ENCODE measurements at regions not wholly inside any gene's neighbourhood (a gene's known extent, or its start where the extent isn't known, plus 50 kb on each side); places are given as distances from the start of the nearest gene placed in this dataset.
A peak's percentile ranks its signal among the peaks of the same experiment; 100 is the strongest.

DNA sequence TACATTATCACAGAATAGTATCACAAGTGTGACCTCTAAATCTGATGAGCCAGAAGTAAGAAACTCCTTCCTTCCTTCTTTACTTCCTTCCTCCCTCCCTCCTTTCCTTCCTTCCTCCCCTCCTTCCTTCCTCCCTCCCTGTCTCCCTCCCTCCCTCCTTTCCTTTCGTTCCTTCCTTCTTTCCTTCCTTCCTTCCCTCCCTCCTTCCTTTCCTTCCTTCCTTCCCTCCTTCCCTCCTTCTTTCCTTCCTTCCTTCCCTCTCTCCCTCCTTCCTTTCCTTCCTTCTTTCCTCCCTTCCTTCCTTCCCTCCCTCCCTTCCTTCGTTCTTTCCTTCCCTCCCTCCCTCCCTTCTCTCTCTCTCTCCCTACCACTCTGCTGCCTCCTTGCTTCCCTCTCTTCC lies 359.2 kb downstream of the OSR1 start:
- CTCF ChIA-PET: no interaction called here
- BruUV-seq (replicated peaks): no TSS peak
- no peak overlapping the region for H2BK15ac ChIP-seq (ENCODE audit: low read depth, low read length)
- no peak overlapping the region for H3K4me2 ChIP-seq (ENCODE audit: low read depth, low read length)
- no peaks in the 10 kb centered on the region for H4K20me1 ChIP-seq (ENCODE audit: insufficient read depth, low read length)
- H3K4me3 ChIP-seq (ENCODE audit: insufficient read depth, low read depth, low read length): no peak overlapping the region
- POLR2A ChIA-PET (ENCODE audit: unreplicated experiment): no interaction called here
- H2BK120ac ChIP-seq (ENCODE audit: low read depth, low read length): no peak overlapping the region
- DNase-seq (no peak), ATAC-seq (ENCODE audit: low read depth) (no peak)
- H2AK9ac ChIP-seq (replicated peaks; ENCODE audit: low read depth, low read length, poor library complexity): no peak overlapping the region
- 89% methylated on average over 2 of the region's 2 CpGs; no CpG with 5 or more reads in 1 of the 2 experiments for WGBS, 2 experiments (ENCODE audit: extremely low coverage in 2 of 2, insufficient read length in 1 of 2)
- H3K79me1 ChIP-seq (ENCODE audit: low read depth in 1 of 2, low read length in 2 of 2): no peaks in the 10 kb centered on the region
- peaks cover 2% of the 10 kb centered on the region; the same call in 1 of the 2 replicates for H3K4me1 ChIP-seq (ENCODE audit: control insufficient read depth, insufficient read depth, low read length)
- H3K18ac ChIP-seq (ENCODE audit: low read depth, low read length): no peak overlapping the region
- H2AK5ac ChIP-seq (ENCODE audit: low read depth, low read length): peak overlapping the region; percentile 52; the same call in 1 of the 2 replicates
- no peak overlapping the region for H3K4ac ChIP-seq (ENCODE audit: low read depth, low read length)
- no peak overlapping the region for H2BK20ac ChIP-seq (ENCODE audit: low read depth, low read length)
- H3K23ac ChIP-seq (ENCODE audit: low read depth, low read length): no peak overlapping the region
- H4K8ac ChIP-seq (ENCODE audit: low read depth in 2 of 2, low read length in 2 of 2): no peak overlapping the region
- no peak overlapping the region for H3K27ac ChIP-seq (ENCODE audit: insufficient read depth, low read length)
- H3K9me1 ChIP-seq (ENCODE audit: insufficient read depth, low read length): no peaks in the 10 kb centered on the region
- TF ChIP-seq, protein P1, sequence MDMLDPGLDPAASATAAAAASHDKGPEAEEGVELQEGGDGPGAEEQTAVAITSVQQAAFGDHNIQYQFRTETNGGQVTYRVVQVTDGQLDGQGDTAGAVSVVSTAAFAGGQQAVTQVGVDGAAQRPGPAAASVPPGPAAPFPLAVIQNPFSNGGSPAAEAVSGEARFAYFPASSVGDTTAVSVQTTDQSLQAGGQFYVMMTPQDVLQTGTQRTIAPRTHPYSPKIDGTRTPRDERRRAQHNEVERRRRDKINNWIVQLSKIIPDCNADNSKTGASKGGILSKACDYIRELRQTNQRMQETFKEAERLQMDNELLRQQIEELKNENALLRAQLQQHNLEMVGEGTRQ (IDR thresholded peaks at IDR 0.05; ENCODE audit: low read depth, low read length): no peak
- TF ChIP-seq FOS (IDR thresholded peaks at IDR 0.05; ENCODE audit: low read depth, low read length): no peak
- TF ChIP-seq BHLHE40 (IDR thresholded peaks at IDR 0.05; ENCODE audit: low read depth, low read length): no peak
- TF ChIP-seq MXI1 (IDR thresholded peaks at IDR 0.05; ENCODE audit: borderline replicate concordance, low read depth, low read length): no peak
- no peak for TF ChIP-seq MAZ (IDR thresholded peaks at IDR 0.05; ENCODE audit: borderline replicate concordance, low read depth, low read length)
- TF ChIP-seq CHD1 (IDR thresholded peaks at IDR 0.05; ENCODE audit: low read depth, low read length): no peak
- TF ChIP-seq RAD21 (IDR thresholded peaks at IDR 0.05; ENCODE audit: low read length): no peak
- no peak for TF ChIP-seq SMC3 (IDR thresholded peaks at IDR 0.05; ENCODE audit: low read depth, low read length)
- TF ChIP-seq, protein P2, sequence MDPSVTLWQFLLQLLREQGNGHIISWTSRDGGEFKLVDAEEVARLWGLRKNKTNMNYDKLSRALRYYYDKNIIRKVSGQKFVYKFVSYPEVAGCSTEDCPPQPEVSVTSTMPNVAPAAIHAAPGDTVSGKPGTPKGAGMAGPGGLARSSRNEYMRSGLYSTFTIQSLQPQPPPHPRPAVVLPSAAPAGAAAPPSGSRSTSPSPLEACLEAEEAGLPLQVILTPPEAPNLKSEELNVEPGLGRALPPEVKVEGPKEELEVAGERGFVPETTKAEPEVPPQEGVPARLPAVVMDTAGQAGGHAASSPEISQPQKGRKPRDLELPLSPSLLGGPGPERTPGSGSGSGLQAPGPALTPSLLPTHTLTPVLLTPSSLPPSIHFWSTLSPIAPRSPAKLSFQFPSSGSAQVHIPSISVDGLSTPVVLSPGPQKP (IDR thresholded peaks at IDR 0.05; ENCODE audit: borderline replicate concordance, low read depth, low read length): no peak
- TF ChIP-seq, protein P3, sequence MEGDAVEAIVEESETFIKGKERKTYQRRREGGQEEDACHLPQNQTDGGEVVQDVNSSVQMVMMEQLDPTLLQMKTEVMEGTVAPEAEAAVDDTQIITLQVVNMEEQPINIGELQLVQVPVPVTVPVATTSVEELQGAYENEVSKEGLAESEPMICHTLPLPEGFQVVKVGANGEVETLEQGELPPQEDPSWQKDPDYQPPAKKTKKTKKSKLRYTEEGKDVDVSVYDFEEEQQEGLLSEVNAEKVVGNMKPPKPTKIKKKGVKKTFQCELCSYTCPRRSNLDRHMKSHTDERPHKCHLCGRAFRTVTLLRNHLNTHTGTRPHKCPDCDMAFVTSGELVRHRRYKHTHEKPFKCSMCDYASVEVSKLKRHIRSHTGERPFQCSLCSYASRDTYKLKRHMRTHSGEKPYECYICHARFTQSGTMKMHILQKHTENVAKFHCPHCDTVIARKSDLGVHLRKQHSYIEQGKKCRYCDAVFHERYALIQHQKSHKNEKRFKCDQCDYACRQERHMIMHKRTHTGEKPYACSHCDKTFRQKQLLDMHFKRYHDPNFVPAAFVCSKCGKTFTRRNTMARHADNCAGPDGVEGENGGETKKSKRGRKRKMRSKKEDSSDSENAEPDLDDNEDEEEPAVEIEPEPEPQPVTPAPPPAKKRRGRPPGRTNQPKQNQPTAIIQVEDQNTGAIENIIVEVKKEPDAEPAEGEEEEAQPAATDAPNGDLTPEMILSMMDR (conservative IDR thresholded peaks at IDR 0.05; ENCODE audit: low read depth, low read length): no peak
- no peak for TF ChIP-seq RCOR1 (IDR thresholded peaks at IDR 0.05; ENCODE audit: insufficient replicate concordance, low read length)
- no peak for TF ChIP-seq POLR2A (IDR thresholded peaks at IDR 0.05; ENCODE audit: low read depth, low read length)
- TF ChIP-seq RFX5 (IDR thresholded peaks at IDR 0.05; ENCODE audit: low read depth, low read length): no peak
- TF ChIP-seq MAFK (IDR thresholded peaks at IDR 0.05; ENCODE audit: low read depth, low read length): no peak
- TF ChIP-seq NFE2L2 (IDR thresholded peaks at IDR 0.05; ENCODE audit: low read depth, low read length): no peak
- TF ChIP-seq CEBPB (IDR thresholded peaks at IDR 0.05; ENCODE audit: low read depth, low read length): no peak
- H3K56ac ChIP-seq (ENCODE audit: extremely low read depth, insufficient read depth, low read length): no peak overlapping the region
- intact Hi-C loops (cut with micrococcal nuclease) (no loop called here), dilution Hi-C loops (cut with HindIII; ENCODE audit: low sequenced_read_pairs, unreplicated experiment) (no loop called here), in situ Hi-C loops (cut with MboI; ENCODE audit: low sequenced_read_pairs) (no loop called here)
- no peaks in the 10 kb centered on the region for H3K36me3 ChIP-seq (ENCODE audit: control insufficient read depth, insufficient read depth, low read length)
- H2AFZ ChIP-seq (replicated peaks; ENCODE audit: low read length, poor library complexity): no peak overlapping the region
- H4K91ac ChIP-seq (ENCODE audit: insufficient read depth, low read depth, low read length): no peak overlapping the region
- no peaks in the 10 kb centered on the region for H3K9me3 ChIP-seq (ENCODE audit: control insufficient read depth, insufficient read depth, low read length)
- no peak overlapping the region for H3K9ac ChIP-seq (ENCODE audit: low read depth, low read length)
- no peaks in the 10 kb centered on the region for H3K27me3 ChIP-seq (ENCODE audit: control insufficient read depth, insufficient read depth, low read length)
- H4K5ac ChIP-seq (ENCODE audit: low read depth, low read length): no peak overlapping the region
- H2BK5ac ChIP-seq (ENCODE audit: low read depth, low read length, poor library complexity, severe bottlenecking): no peak overlapping the region
- H3K14ac ChIP-seq (replicated peaks; ENCODE audit: low read depth, low read length): no peak overlapping the region

Data from IMR-90 (cell line).